ENCODE measurements at regions not wholly inside any gene's neighbourhood (a gene's known extent, or its start where the extent isn't known, plus 50 kb on each side); places are given as distances from the start of the nearest gene placed in this dataset.

DNA sequence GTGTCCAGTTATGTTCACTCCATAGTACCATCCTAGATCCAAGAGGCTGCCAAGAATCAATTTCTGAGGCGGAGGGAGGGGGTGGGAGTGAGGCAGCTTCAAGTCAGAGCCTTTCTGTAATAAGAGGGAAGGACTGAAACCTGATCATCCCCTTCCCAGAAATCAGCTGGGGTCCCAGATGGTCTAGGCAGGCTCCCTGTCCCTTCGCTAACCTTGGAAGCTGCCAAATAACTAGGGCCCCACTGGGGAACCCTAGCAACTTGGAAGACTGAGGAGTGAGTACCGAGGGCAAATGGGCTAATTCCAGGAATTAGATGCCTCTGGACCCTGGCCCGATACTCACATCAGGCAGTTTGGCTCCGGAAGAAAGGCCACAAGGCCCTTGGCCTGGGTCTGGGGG, 113.3 kb downstream of the NAV1 start:
- no peaks in the 10 kb centered on the region for H3K36me3 ChIP-seq (ENCODE audit: insufficient read depth)
- no peak overlapping the region for H3K4me3 ChIP-seq (IDR thresholded peaks at IDR 0.05; ENCODE audit: insufficient read depth, low read depth, low read length)
- no peaks in the 10 kb centered on the region for H3K27me3 ChIP-seq (ENCODE audit: insufficient read depth, low read depth)
- H2AFZ ChIP-seq (ENCODE audit: low read depth) = no peak overlapping the region
- H3K79me2 ChIP-seq (ENCODE audit: insufficient read depth, low read depth) = no peaks in the 10 kb centered on the region
- H3K4me1 ChIP-seq (ENCODE audit: low read depth, poor library complexity, severe bottlenecking) = no peaks in the 10 kb centered on the region
- no peak overlapping the region for H3K9ac ChIP-seq
- no peak overlapping the region for H3K4me2 ChIP-seq
- TF ChIP-seq CTCF (conservative IDR thresholded peaks at IDR 0.05; ENCODE audit: low read depth, low read length) = no peak
- H4K20me1 ChIP-seq (ENCODE audit: insufficient read depth) = no peaks in the 10 kb centered on the region
- no peak overlapping the region for H3K27ac ChIP-seq

GRCh38 chr1:201653233-201653632, 114.3 kb downstream of the NAV1 start:
- Histone ChIP-seq H3K4me2 (no peak overlapping the region), H3K4me3 (IDR thresholded peaks at IDR 0.05; ENCODE audit: insufficient read depth, low read depth, low read length) (no peak overlapping the region), H3K27me3 (ENCODE audit: insufficient read depth, low read depth) (no peaks in the 10 kb centered on the region), H3K4me1 (ENCODE audit: low read depth, poor library complexity, severe bottlenecking) (no peaks in the 10 kb centered on the region), H2AFZ (ENCODE audit: low read depth) (no peak overlapping the region), H3K27ac (no peak overlapping the region), H3K9ac (no peak overlapping the region), H3K36me3 (ENCODE audit: insufficient read depth) (no peaks in the 10 kb centered on the region), H4K20me1 (ENCODE audit: insufficient read depth) (no peaks in the 10 kb centered on the region), H3K79me2 (ENCODE audit: insufficient read depth, low read depth) (no peaks in the 10 kb centered on the region)
- no peak for TF ChIP-seq CTCF (conservative IDR thresholded peaks at IDR 0.05; ENCODE audit: low read depth, low read length)

DNA sequence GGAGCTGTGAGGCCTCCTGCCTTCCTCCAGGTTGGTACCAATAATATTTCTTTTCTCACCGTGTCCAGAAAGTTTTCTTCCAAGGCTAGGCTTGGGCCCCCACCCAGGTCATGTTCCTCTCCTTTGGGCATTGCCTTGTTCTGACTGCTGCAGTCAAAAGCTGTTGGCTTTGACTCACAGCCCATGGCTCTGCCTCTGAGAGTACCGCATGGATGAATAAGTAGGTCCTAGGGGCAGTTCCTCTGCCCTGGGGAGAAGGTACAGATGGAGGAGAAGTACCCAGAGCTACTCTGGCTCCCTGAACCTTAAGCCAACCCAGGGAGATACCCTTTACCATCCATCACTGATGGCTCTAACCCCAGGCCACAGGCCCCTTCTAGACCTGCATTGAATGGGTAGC, 115.0 kb downstream of the NAV1 start:
- Histone ChIP-seq H3K36me3 (ENCODE audit: insufficient read depth) (no peaks in the 10 kb centered on the region), H4K20me1 (ENCODE audit: insufficient read depth) (no peaks in the 10 kb centered on the region), H3K4me1 (ENCODE audit: low read depth, poor library complexity, severe bottlenecking) (no peaks in the 10 kb centered on the region), H3K4me3 (IDR thresholded peaks at IDR 0.05; ENCODE audit: insufficient read depth, low read depth, low read length) (no peak overlapping the region), H2AFZ (ENCODE audit: low read depth) (no peak overlapping the region), H3K4me2 (no peak overlapping the region), H3K27me3 (ENCODE audit: insufficient read depth, low read depth) (no peaks in the 10 kb centered on the region), H3K79me2 (ENCODE audit: insufficient read depth, low read depth) (no peaks in the 10 kb centered on the region), H3K9ac (no peak overlapping the region), H3K27ac (no peak overlapping the region)
- no peak for TF ChIP-seq CTCF (conservative IDR thresholded peaks at IDR 0.05; ENCODE audit: low read depth, low read length)

GRCh38 chr1:201655243-201655642, 116.3 kb downstream of the NAV1 start:
- Histone ChIP-seq H3K9ac (no peak overlapping the region), H3K27me3 (ENCODE audit: insufficient read depth, low read depth) (no peaks in the 10 kb centered on the region), H2AFZ (ENCODE audit: low read depth) (no peak overlapping the region), H3K36me3 (ENCODE audit: insufficient read depth) (no peaks in the 10 kb centered on the region), H3K4me2 (no peak overlapping the region), H3K4me1 (ENCODE audit: low read depth, poor library complexity, severe bottlenecking) (no peaks in the 10 kb centered on the region), H4K20me1 (ENCODE audit: insufficient read depth) (no peaks in the 10 kb centered on the region), H3K4me3 (IDR thresholded peaks at IDR 0.05; ENCODE audit: insufficient read depth, low read depth, low read length) (no peak overlapping the region), H3K27ac (no peak overlapping the region), H3K79me2 (ENCODE audit: insufficient read depth, low read depth) (no peaks in the 10 kb centered on the region)
- TF ChIP-seq CTCF (conservative IDR thresholded peaks at IDR 0.05; ENCODE audit: low read depth, low read length) = no peak

GRCh38 chr1:201655910-201656309, 117.0 kb downstream of the NAV1 start:
- no peak for TF ChIP-seq CTCF (conservative IDR thresholded peaks at IDR 0.05; ENCODE audit: low read depth, low read length)
- Histone ChIP-seq H3K4me2 (no peak overlapping the region), H3K27ac (no peak overlapping the region)

More at GRCh38 chr1:201655910-201656309, 117.0 kb downstream of the NAV1 start:
- H3K9ac ChIP-seq = no peak overlapping the region
- H3K79me2 ChIP-seq (ENCODE audit: insufficient read depth, low read depth) = no peaks in the 10 kb centered on the region
- H4K20me1 ChIP-seq (ENCODE audit: insufficient read depth) = no peaks in the 10 kb centered on the region
- H3K27me3 ChIP-seq (ENCODE audit: insufficient read depth, low read depth) = no peaks in the 10 kb centered on the region
- no peak overlapping the region for H3K4me3 ChIP-seq (IDR thresholded peaks at IDR 0.05; ENCODE audit: insufficient read depth, low read depth, low read length)
- no peaks in the 10 kb centered on the region for H3K4me1 ChIP-seq (ENCODE audit: low read depth, poor library complexity, severe bottlenecking)
- no peak overlapping the region for H2AFZ ChIP-seq (ENCODE audit: low read depth)
- no peaks in the 10 kb centered on the region for H3K36me3 ChIP-seq (ENCODE audit: insufficient read depth)
